NCI-H2196 treated with DMSO at 0.1 percent for 48 hours (cell line): ENCODE measurements at regions not wholly inside any gene's neighbourhood (a gene's known extent, or its start where the extent isn't known, plus 50 kb on each side); places are given as distances from the start of the nearest gene placed in this dataset.
"Not testable (repeated sequence)": the region's sequence is repeated elsewhere in the genome, so short reads cannot be mapped to it uniquely, and the experiment has no call there.

ENCODE experiments used
- DNase-seq: peaks from one replicate; lab custom pipeline; 2025; ENCODE audit not compliant: unreplicated experiment; lab: John Stamatoyannopoulos, UW

DNA sequence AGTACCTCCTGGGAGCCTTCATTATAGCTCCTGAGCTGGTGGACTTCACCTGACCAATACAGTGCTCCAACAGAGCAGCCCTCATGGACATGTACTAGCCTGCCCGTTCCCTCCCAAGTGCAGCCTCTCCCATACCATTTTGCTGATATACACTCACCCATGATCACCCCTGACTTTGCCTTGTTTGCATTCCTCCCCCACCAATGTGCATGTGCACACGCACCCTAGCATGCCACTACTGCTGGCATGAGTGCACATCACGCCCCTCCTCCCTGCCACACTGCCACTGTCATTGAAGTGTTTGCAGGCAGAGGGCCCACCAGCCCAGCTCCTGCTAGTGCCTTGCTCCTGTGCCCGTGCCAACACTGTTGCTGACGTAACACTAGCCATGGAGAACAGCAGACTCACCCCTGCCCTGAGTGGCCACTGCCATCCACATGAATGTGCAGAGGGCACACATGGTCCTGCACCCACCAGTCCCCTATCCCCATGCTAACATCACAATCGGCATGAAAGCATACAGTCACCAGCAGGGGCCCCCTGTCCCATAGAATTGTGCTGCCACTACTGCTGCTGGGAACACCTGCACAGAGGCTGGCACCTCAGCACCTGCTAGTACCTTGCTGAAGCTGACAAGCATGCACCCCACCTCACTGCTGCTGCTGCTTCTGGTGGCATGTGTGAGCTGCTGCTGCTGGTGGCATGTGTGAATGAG, 110.3 kb downstream of the SINHCAF start:
- DNase-seq, result peak; percentile 28

- no peak for DNase-seq
Observed at GRCh38 chr12:31216479-31216878, 109.5 kb downstream of the SINHCAF start.

- DNase-seq, result no peak
Observed at GRCh38 chr12:31217356-31218130, 108.4 kb downstream of the SINHCAF start.

- DNase-seq, result no peak
Observed at GRCh38 chr12:31218203-31219025, 107.5 kb downstream of the SINHCAF start.

GRCh38 chr12:31219521-31219920, 106.4 kb downstream of the SINHCAF start:
- DNase-seq, result no peak

DNA sequence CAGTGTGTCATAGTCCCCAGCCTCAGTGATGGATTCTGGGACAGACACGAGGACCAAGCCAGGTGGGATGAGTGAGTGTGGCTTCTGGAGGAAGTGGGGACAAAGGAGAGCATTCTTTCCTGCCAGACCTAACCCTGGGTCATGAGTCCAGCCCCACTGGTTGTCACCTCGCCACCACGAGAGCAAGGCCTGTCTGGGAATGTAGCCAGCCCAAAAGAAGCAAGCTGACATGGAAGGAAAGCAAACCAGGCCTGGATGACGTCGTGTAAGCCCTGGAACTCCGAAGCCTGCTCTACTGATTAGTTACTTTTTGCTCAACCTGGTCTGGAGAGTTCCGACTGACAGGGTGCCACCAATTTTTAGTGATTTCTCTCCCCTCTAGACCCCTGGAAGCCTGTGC, 105.9 kb downstream of the SINHCAF start:
- no peak for DNase-seq

DNA sequence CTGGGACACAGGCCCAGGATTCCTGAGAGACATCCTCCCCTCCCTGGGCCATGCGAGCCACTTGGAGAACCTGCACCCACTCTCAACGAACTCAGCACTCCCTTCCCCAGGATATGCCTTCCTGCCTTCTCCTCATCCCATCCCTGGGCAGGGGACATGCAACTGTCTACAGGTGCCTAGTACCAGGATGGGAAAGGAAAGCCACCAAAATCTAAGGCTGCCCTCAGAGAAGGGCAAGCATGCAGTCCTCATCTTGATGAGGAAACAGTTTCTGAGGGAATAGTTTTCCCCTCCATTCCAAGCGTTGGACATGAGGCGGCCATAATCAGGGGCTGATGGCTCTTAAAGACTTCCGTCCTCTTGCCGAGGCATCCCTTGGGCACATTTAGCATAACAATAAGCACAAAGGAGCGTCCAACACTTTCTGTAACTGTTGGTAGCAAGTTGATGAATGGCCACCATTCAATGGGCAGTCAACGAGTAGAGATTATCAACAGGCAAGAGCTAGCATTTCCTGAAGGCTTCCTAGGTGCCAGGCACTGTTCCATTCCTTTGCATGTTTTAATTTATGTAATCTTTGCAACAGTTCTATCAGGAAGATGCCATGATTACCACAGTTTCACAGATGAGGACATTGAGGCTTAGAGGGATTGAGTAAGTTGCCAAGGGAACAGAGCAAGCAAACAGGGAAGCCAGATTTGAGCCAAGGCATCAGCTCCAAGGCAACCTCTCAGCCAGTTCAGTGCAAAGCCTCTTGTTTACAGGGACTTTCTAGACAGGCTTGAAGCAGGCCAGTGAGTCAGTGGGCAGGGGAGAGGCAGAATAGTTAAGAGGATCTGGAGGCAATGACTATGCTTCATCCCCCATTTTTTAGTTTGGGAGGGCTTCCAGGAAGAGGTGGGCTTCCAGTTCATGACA, 105.1 kb downstream of the SINHCAF start:
- DNase-seq, result peak; percentile 43

DNA sequence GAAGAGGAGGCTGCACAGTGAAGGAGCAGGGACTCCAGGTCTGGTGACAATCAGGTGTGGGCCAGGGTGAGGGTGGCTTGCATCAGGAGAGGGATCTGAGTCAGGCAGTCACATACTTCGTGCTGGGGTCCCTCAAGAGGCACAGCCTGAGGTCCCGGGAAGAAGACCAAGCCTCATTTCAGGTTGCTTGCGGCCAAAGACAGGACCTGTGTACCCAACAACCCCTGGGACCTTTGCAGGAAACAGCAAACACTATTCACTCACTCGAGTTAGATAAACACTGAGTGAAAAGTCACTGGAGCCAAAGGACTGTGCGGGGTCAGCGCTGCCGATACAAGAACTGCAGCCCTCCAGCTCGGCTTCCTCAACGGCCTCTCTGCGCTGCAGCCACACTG, 104.4 kb downstream of the SINHCAF start:
- DNase-seq, result no peak

- no peak for DNase-seq
Observed at GRCh38 chr12:31222620-31223222, 103.2 kb downstream of the SINHCAF start.

GRCh38 chr12:31223640-31224039, 102.3 kb downstream of the SINHCAF start:
- DNase-seq, result not testable (repeated sequence)

GRCh38 chr12:31224768-31225448, 101.0 kb downstream of the SINHCAF start:
- no peak for DNase-seq

DNA sequence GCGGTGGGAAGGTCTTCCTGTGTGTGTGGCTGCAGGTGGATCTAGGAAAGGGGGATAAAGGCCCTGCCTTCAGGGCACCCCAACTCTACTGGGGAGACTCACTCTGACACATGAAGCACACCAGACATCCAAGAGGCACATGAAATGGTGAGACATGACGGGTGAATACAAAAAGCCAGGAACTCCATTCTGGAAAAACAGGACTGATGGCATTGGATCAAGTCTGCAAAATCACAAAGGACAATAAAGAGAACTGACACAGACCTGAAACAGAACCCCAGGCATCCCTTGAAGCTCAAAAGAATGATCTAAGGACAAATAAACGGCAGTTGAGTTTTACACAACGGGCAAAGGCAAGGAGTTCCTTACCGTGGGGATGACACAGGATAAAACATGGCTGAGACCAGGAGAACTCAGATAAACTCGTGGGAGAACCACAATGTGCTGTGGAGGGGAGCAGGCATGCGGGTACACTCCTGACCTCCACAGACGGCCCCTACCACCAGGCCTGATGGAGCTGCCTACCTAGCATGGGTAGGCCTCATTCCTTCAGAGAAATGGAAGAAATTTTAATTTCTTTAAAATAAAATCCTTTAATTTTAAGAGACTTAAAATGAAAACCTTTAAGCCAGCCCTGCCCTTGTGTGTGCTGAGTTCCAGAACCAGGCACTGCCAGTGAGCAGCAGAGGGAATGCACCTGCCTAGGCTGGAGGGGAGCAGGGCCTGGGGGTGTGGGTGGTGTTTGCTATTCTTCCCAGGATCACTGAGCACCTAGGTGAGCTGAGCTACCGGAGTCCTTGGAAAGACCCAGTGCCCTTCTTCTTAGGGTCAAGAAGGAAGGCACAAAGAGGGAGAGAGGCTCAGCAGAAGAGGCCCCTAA, 100.1 kb downstream of the SINHCAF start:
- DNase-seq, result no peak

DNA sequence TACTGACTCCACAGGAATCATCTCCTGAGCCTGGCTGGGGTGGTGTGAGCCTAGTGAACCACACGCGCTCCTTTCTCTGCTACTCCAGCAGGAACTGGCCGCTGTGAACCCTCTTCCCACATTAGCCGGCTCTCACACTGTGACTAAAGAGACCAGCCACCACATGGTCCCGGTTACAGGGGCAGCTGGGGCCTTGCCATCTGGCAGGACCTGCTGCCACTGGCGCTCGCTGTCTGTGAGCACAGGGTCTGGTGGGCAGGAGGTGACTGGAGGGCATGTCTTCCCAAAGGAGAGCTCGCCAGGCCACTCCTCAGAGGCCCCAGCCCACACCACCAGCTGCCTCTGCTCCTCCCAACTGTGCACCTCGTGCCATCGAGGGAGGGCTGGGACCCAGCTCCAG, 99.3 kb downstream of the SINHCAF start:
- no peak for DNase-seq

DNA sequence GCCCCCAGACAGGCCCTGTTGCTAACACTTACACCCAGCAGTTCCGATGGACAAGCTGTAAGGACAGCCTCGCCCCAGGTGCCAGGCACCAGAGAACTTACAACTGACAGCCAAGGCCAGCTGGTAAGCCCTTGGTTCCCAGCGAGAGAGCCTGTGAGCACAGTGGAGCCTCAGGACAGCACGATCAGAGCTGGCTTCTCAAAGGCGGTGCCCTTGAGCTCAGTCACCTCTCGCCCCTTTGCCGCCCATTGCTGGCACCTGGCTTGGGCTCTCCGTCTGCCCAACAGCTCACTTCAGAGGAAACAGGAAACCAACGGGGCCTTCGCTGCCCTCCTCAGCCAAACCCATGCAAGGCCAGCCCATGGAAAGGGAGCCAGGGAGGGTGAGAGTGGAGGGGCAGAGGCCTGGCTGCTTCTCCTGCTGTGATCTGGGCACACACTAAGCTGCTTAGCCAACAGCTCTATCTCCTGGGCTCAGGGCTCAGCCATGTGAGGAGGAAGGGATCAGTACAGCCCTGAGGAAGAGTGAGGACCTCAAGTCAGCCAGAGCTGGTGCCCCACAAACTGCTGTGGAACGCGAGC, 98.5 kb downstream of the SINHCAF start:
- DNase-seq, result peak; percentile 21

GRCh38 chr12:31228811-31229792, 96.8 kb downstream of the SINHCAF start:
- no peak for DNase-seq

DNA sequence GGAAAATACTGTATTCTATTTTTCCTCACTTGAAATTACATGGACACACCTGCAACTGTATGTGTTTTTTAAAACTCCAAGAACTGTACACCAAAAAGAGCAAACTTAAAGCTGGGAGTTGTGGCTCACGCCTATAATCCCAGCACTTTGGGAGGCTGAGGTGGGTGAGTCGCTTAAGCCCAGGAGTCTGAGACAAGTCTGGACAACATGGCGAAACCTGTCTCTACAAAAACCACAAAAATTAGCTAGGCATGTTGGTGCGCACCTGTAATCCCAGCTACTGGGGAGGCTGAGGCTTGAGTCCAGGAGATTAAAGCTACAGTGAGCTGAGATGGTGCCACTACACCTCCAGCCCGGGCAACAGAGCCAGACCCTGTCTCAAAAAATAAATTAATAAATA, 95.9 kb downstream of the SINHCAF start:
- no peak for DNase-seq
